ENCODE measurements at regions not wholly inside any gene's neighbourhood (a gene's known extent, or its start where the extent isn't known, plus 50 kb on each side); places are given as distances from the start of the nearest gene placed in this dataset.

DNA sequence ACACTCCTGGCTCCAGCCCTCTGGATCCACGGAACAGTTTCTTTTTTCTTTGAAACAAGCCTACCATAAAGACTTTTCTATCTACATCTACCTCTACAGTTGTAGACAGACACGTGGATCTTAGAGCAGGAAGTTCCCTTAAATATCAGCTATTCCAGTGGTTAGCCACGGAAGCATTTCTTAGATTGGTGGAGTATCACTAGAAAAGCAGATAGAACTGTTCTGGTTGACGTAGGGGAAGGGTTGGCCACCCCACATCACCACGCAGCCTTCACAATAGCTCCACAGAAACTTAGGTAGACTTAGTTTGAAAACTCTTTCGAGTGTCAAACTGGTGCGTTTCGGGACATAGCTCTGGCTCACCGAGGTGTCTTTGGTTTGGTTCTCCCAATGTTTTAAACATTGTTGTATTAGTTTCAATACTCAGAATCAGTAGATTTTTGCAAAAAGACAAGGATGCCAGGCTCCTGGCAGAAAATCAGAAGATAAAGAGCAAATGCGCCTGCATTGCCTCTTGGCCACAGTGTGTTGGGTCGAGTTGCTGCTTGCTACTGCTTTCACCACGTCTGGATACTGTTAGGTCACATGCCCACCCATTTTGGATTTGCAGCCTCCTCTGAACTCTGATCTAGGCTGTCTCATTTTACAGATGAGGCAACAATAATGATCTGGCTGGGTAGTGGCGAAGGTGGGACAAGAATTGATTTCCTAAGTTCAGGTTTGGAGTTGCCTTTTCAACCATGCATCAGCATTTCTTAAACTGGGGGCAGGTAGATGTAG, 71.5 kb upstream of the DTNBP1 start:
- DNase-seq (ENCODE audit: low read depth) = no peak
- no peak overlapping the region for H3K4me3 ChIP-seq (ENCODE audit: low read depth, low read length)

DNA sequence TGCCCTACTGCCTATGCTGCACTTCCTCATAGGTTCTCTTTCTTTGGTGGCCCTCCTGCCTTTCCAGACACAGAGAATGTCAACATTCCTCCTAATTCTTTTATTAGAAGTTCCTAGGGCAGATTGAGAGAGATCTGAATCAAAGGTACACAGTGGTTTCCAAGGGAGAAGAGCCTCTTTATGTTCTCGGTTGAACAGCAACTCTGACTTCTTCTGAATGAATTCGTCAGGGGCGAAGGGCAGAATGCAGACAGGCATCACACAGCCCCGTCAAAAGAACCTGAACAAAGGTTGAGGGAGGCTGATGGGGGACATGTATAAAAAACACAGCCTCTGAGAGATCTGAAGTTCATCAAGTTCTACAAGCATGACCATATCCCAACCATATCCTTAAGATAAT, 68.1 kb upstream of the DTNBP1 start:
- no peak for DNase-seq (ENCODE audit: low read depth)
- no peak overlapping the region for H3K4me3 ChIP-seq (ENCODE audit: low read depth, low read length)

- no peak for DNase-seq (ENCODE audit: low read depth)
- no peak overlapping the region for H3K4me3 ChIP-seq (ENCODE audit: low read depth, low read length)
These were observed 67.6 kb upstream of the DTNBP1 start for GRCh38 chr6:15730442-15730841.

- DNase-seq (ENCODE audit: low read depth) = no peak
- no peak overlapping the region for H3K4me3 ChIP-seq (ENCODE audit: low read depth, low read length)
These were observed 59.9 kb upstream of the DTNBP1 start for GRCh38 chr6:15722731-15723130.

- no peak for DNase-seq (ENCODE audit: low read depth)
- no peak overlapping the region for H3K4me3 ChIP-seq (ENCODE audit: low read depth, low read length)
These were observed 54.1 kb upstream of the DTNBP1 start for GRCh38 chr6:15716889-15717288.

DNA sequence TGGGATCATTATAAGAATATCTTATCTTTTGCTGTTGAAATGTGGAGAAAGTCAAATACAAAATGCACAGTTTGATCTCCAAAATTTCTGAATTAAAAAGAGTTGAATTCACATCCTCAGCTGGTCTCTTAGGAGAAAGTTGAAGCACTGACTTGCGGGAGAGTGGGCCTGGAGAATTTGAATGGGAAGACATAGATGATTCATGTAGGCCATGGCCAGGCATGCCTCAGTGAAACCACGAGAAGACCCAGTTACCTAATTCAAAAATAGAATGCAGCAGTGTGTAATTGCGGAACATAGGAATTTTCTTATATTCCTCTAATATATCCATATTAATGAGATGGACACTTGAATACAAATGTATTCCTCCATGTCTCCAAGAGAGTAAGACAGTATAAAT, 53.0 kb upstream of the DTNBP1 start:
- no peak for DNase-seq (ENCODE audit: low read depth)
- no peak overlapping the region for H3K4me3 ChIP-seq (ENCODE audit: low read depth, low read length)

- H3K4me3 ChIP-seq (ENCODE audit: low read depth, low read length) = no peak overlapping the region
- no peak for DNase-seq (ENCODE audit: low read depth)
These were observed 52.2 kb upstream of the DTNBP1 start for GRCh38 chr6:15715060-15715459.

- no peak for DNase-seq (ENCODE audit: low read depth)
- no peak overlapping the region for H3K4me3 ChIP-seq (ENCODE audit: low read depth, low read length)
These were observed 51.8 kb upstream of the DTNBP1 start for GRCh38 chr6:15714658-15715057.

DNA sequence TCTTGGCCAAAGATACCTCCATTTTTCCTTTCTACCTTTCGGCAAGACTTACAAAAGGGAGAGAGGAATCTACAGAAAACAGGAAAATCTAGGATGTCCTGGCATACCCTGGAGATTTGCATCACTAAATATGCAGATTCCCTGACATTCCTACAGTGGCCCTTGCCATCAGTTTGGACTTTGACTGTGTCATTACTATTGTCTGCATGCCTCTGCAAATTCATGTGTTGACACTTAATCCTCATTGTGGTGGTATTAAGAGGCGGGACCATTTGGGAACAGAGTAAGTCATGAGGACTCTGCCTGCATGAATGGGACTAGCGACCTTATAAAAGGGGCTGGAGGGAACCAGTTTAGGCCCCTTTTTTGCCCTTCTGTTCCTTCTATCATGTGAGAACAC, 50.5 kb upstream of the DTNBP1 start:
- no peak for DNase-seq (ENCODE audit: low read depth)
- no peak overlapping the region for H3K4me3 ChIP-seq (ENCODE audit: low read depth, low read length)

- no peak for DNase-seq (ENCODE audit: low read depth)
- no peak overlapping the region for H3K4me3 ChIP-seq (ENCODE audit: low read depth, low read length)
These were observed 50.0 kb upstream of the DTNBP1 start for GRCh38 chr6:15712797-15713196.
